K562 (cell line): ENCODE measurements at regions not wholly inside any gene's neighbourhood (a gene's known extent, or its start where the extent isn't known, plus 50 kb on each side); places are given as distances from the start of the nearest gene placed in this dataset.

ENCODE experiments used
- NFRKB ChIP-seq: fragments of 450-650 bp; IDR thresholded peaks from 2 replicates; pipeline ENCODE4 v1.6.1; 2016; ENCODE audit warnings: low read depth
- PHF21A ChIP-seq: fragments of 450-650 bp; IDR thresholded peaks from 2 replicates; pipeline ENCODE4 v1.6.1; 2017; ENCODE audit warnings: low read depth, borderline replicate concordance
- RFX5 ChIP-seq: IDR thresholded peaks from 2 replicates; pipeline ENCODE4 v1.6.1; 2011; ENCODE audit warnings: low read depth, mild to moderate bottlenecking, improper control_type of control experiment, low read length
- SNRNP70 ChIP-seq: fragments of 200-400 bp; formaldehyde crosslinking; optimal IDR thresholded peaks from 2 replicates; pipeline ENCODE3; 2017; ENCODE audit warnings: low read depth, low read length
- TF ChIP-seq, protein P1 (sequence below), 3 experiments: IDR thresholded peaks in 2 of 3; conservative IDR thresholded peaks in 1 of 3; 2 replicates each; pipeline ENCODE4 v1.5.1; 2011 to 2012; ENCODE audit warnings: low read length in 3 of 3, mild to moderate bottlenecking in 3 of 3, control low read depth in 2 of 3, improper control_type of control experiment in 1 of 3, inconsistent platforms in 1 of 3, low read depth in 1 of 3, mixed read lengths in 1 of 3, moderate library complexity in 1 of 3; ENCODE audit not compliant: insufficient read depth in 2 of 3

DNA sequence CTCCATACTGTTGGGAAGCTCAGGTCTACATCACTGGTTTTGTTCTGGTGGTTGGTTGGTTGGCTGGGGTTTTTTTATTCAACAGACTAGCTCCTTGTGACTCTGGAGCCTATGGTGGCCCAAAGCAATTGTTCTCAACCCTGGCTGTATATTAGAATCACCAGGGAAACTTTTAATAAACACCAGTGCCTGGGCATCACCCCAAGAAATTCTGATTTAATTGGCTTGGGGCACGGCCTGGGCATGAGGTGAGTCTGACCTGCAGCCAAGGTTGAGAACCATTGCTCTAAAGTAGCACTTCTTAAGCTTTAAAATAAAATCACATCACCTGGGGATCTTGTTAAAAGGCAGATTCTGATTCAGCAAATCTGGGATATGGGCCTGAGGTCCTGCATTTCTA, 184.1 kb downstream of the C1D start:
- TF ChIP-seq NFRKB (no peak), PHF21A (no peak), SNRNP70 (no peak), RFX5 (no peak)
- TF ChIP-seq, protein P1, sequence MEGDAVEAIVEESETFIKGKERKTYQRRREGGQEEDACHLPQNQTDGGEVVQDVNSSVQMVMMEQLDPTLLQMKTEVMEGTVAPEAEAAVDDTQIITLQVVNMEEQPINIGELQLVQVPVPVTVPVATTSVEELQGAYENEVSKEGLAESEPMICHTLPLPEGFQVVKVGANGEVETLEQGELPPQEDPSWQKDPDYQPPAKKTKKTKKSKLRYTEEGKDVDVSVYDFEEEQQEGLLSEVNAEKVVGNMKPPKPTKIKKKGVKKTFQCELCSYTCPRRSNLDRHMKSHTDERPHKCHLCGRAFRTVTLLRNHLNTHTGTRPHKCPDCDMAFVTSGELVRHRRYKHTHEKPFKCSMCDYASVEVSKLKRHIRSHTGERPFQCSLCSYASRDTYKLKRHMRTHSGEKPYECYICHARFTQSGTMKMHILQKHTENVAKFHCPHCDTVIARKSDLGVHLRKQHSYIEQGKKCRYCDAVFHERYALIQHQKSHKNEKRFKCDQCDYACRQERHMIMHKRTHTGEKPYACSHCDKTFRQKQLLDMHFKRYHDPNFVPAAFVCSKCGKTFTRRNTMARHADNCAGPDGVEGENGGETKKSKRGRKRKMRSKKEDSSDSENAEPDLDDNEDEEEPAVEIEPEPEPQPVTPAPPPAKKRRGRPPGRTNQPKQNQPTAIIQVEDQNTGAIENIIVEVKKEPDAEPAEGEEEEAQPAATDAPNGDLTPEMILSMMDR (IDR thresholded peaks at IDR 0.05 in 2 of 3, conservative IDR thresholded peaks at IDR 0.05 in 1 of 3; ENCODE audit: insufficient read depth in 2 of 3, low read depth in 1 of 3, low read length in 3 of 3): no peak
